Esophagus muscularis mucosa (tissue), 4 donors: ENCODE measurements at regions not wholly inside any gene's neighbourhood (a gene's known extent, or its start where the extent isn't known, plus 50 kb on each side); places are given as distances from the start of the nearest gene placed in this dataset.

Source experiments
- CTCF ChIP-seq, 3 experiments: fragments of 200-600 bp in 2 of 3; fragments of 450-650 bp in 1 of 3; sonication (generic) in 2 of 3; IDR thresholded peaks; one replicate each; pipeline ENCODE4 v1.5.1; 2017 to 2019; ENCODE audit warnings: antibody characterized with exemption in 3 of 3, mild to moderate bottlenecking in 2 of 3, moderate library complexity in 1 of 3
- EP300 ChIP-seq: sonication (generic); formaldehyde crosslinking; IDR thresholded peaks from one replicate; pipeline ENCODE4 v1.6.1; 2017; ENCODE audit warnings: antibody characterized with exemption
- POLR2A ChIP-seq: fragments of 450-650 bp; IDR thresholded peaks from one replicate; pipeline ENCODE4 v1.6.1; 2017; ENCODE audit warnings: antibody characterized with exemption, moderate library complexity, mild to moderate bottlenecking, low read depth

- no peak for TF ChIP-seq POLR2A
- no peak for TF ChIP-seq CTCF (IDR thresholded peaks at IDR 0.05)
- TF ChIP-seq EP300 = no peak
These were observed 151.1 kb downstream of the LRRC70 start for GRCh38 chr5:62729675-62730074.
